ENCODE measurements at regions not wholly inside any gene's neighbourhood (a gene's known extent, or its start where the extent isn't known, plus 50 kb on each side); places are given as distances from the start of the nearest gene placed in this dataset.
A peak's percentile ranks its signal among the peaks of the same experiment; 100 is the strongest.

GRCh38 chr13:95386370-95386769 is 85.1 kb upstream of the ABCC4 start:
- H3K27ac ChIP-seq (ENCODE audit: insufficient read depth, low read length, poor library complexity, severe bottlenecking) = no peak overlapping the region
- H3K36me3 ChIP-seq (ENCODE audit: control insufficient read depth, insufficient read depth, low read length) = no peaks in the 10 kb centered on the region
- no peaks in the 10 kb centered on the region for H3K27me3 ChIP-seq (replicated peaks; ENCODE audit: control insufficient read depth, insufficient read depth, low read length, poor library complexity, severe bottlenecking)
- no peak for DNase-seq
- no peaks in the 10 kb centered on the region for H3K4me1 ChIP-seq (ENCODE audit: control insufficient read depth, insufficient read depth, low read length, poor library complexity, severe bottlenecking)
- no peaks in the 10 kb centered on the region for H3K9me3 ChIP-seq (ENCODE audit: control insufficient read depth, low read length)
- no peak overlapping the region for H3K4me3 ChIP-seq (ENCODE audit: insufficient read depth, low read depth, low read length, poor library complexity, severe bottlenecking)

GRCh38 chr13:95387733-95388207 is 86.5 kb upstream of the ABCC4 start:
- Histone ChIP-seq H3K27me3 (replicated peaks; ENCODE audit: control insufficient read depth, insufficient read depth, low read length, poor library complexity, severe bottlenecking) (no peaks in the 10 kb centered on the region), H3K36me3 (ENCODE audit: control insufficient read depth, insufficient read depth, low read length) (no peaks in the 10 kb centered on the region), H3K4me3 (ENCODE audit: insufficient read depth, low read depth, low read length, poor library complexity, severe bottlenecking) (no peak overlapping the region), H3K27ac (ENCODE audit: insufficient read depth, low read length, poor library complexity, severe bottlenecking) (no peak overlapping the region), H3K4me1 (ENCODE audit: control insufficient read depth, insufficient read depth, low read length, poor library complexity, severe bottlenecking) (no peaks in the 10 kb centered on the region), H3K9me3 (ENCODE audit: control insufficient read depth, low read length) (no peaks in the 10 kb centered on the region)
- DNase-seq = no peak

GRCh38 chr13:95388420-95389079 is 87.3 kb upstream of the ABCC4 start:
- Histone ChIP-seq H3K4me1 (ENCODE audit: control insufficient read depth, insufficient read depth, low read length, poor library complexity, severe bottlenecking) (no peaks in the 10 kb centered on the region), H3K27me3 (replicated peaks; ENCODE audit: control insufficient read depth, insufficient read depth, low read length, poor library complexity, severe bottlenecking) (no peaks in the 10 kb centered on the region), H3K27ac (ENCODE audit: insufficient read depth, low read length, poor library complexity, severe bottlenecking) (no peak overlapping the region), H3K9me3 (ENCODE audit: control insufficient read depth, low read length) (no peaks in the 10 kb centered on the region), H3K4me3 (ENCODE audit: insufficient read depth, low read depth, low read length, poor library complexity, severe bottlenecking) (no peak overlapping the region), H3K36me3 (ENCODE audit: control insufficient read depth, insufficient read depth, low read length) (no peaks in the 10 kb centered on the region)
- no peak for DNase-seq

GRCh38 chr13:95391362-95391761 is 90.1 kb upstream of the ABCC4 start:
- no peak overlapping the region for H3K27ac ChIP-seq (ENCODE audit: insufficient read depth, low read length, poor library complexity, severe bottlenecking)
- H3K4me1 ChIP-seq (ENCODE audit: control insufficient read depth, insufficient read depth, low read length, poor library complexity, severe bottlenecking) = no peaks in the 10 kb centered on the region
- H3K4me3 ChIP-seq (ENCODE audit: insufficient read depth, low read depth, low read length, poor library complexity, severe bottlenecking) = no peak overlapping the region
- DNase-seq = no peak
- H3K27me3 ChIP-seq (replicated peaks; ENCODE audit: control insufficient read depth, insufficient read depth, low read length, poor library complexity, severe bottlenecking) = no peaks in the 10 kb centered on the region
- H3K36me3 ChIP-seq (ENCODE audit: control insufficient read depth, insufficient read depth, low read length) = no peaks in the 10 kb centered on the region
- H3K9me3 ChIP-seq (ENCODE audit: control insufficient read depth, low read length) = no peaks in the 10 kb centered on the region

- Histone ChIP-seq H3K27ac (ENCODE audit: insufficient read depth, low read length, poor library complexity, severe bottlenecking) (no peak overlapping the region), H3K4me1 (ENCODE audit: control insufficient read depth, insufficient read depth, low read length, poor library complexity, severe bottlenecking) (no peaks in the 10 kb centered on the region), H3K27me3 (replicated peaks; ENCODE audit: control insufficient read depth, insufficient read depth, low read length, poor library complexity, severe bottlenecking) (no peaks in the 10 kb centered on the region), H3K36me3 (ENCODE audit: control insufficient read depth, insufficient read depth, low read length) (no peaks in the 10 kb centered on the region), H3K4me3 (ENCODE audit: insufficient read depth, low read depth, low read length, poor library complexity, severe bottlenecking) (no peak overlapping the region), H3K9me3 (ENCODE audit: control insufficient read depth, low read length) (no peaks in the 10 kb centered on the region)
- no peak for DNase-seq
Measured at GRCh38 chr13:95391785-95392184, 90.5 kb upstream of the ABCC4 start.

GRCh38 chr13:95392597-95392996 is 91.3 kb upstream of the ABCC4 start:
- Histone ChIP-seq H3K4me1 (ENCODE audit: control insufficient read depth, insufficient read depth, low read length, poor library complexity, severe bottlenecking) (no peaks in the 10 kb centered on the region), H3K27ac (ENCODE audit: insufficient read depth, low read length, poor library complexity, severe bottlenecking) (no peak overlapping the region), H3K36me3 (ENCODE audit: control insufficient read depth, insufficient read depth, low read length) (no peaks in the 10 kb centered on the region), H3K27me3 (replicated peaks; ENCODE audit: control insufficient read depth, insufficient read depth, low read length, poor library complexity, severe bottlenecking) (no peaks in the 10 kb centered on the region), H3K9me3 (ENCODE audit: control insufficient read depth, low read length) (no peaks in the 10 kb centered on the region), H3K4me3 (ENCODE audit: insufficient read depth, low read depth, low read length, poor library complexity, severe bottlenecking) (no peak overlapping the region)
- no peak for DNase-seq

GRCh38 chr13:95403349-95404140 is 102.3 kb upstream of the ABCC4 start:
- no peak overlapping the region for H3K27ac ChIP-seq (ENCODE audit: insufficient read depth, low read length, poor library complexity, severe bottlenecking)
- no peaks in the 10 kb centered on the region for H3K36me3 ChIP-seq (ENCODE audit: control insufficient read depth, insufficient read depth, low read length)
- no peaks in the 10 kb centered on the region for H3K27me3 ChIP-seq (replicated peaks; ENCODE audit: control insufficient read depth, insufficient read depth, low read length, poor library complexity, severe bottlenecking)
- peak overlapping the region; percentile 55 for H3K4me3 ChIP-seq (ENCODE audit: insufficient read depth, low read depth, low read length, poor library complexity, severe bottlenecking)
- DNase-seq = no peak
- H3K4me1 ChIP-seq (ENCODE audit: control insufficient read depth, insufficient read depth, low read length, poor library complexity, severe bottlenecking) = peaks cover 9% of the 10 kb centered on the region
- no peaks in the 10 kb centered on the region for H3K9me3 ChIP-seq (ENCODE audit: control insufficient read depth, low read length)

GRCh38 chr13:95404141-95404882 is 103.1 kb upstream of the ABCC4 start:
- Histone ChIP-seq H3K27me3 (replicated peaks; ENCODE audit: control insufficient read depth, insufficient read depth, low read length, poor library complexity, severe bottlenecking) (no peaks in the 10 kb centered on the region), H3K27ac (ENCODE audit: insufficient read depth, low read length, poor library complexity, severe bottlenecking) (no peak overlapping the region), H3K9me3 (ENCODE audit: control insufficient read depth, low read length) (no peaks in the 10 kb centered on the region), H3K36me3 (ENCODE audit: control insufficient read depth, insufficient read depth, low read length) (no peaks in the 10 kb centered on the region), H3K4me1 (ENCODE audit: control insufficient read depth, insufficient read depth, low read length, poor library complexity, severe bottlenecking) (peaks cover 9% of the 10 kb centered on the region), H3K4me3 (ENCODE audit: insufficient read depth, low read depth, low read length, poor library complexity, severe bottlenecking) (peak overlapping the region; percentile 55)
- peak; percentile 46 to 65 (median 46) for DNase-seq

- Histone ChIP-seq H3K9me3 (ENCODE audit: control insufficient read depth, low read length) (no peaks in the 10 kb centered on the region), H3K27me3 (replicated peaks; ENCODE audit: control insufficient read depth, insufficient read depth, low read length, poor library complexity, severe bottlenecking) (no peaks in the 10 kb centered on the region), H3K27ac (ENCODE audit: insufficient read depth, low read length, poor library complexity, severe bottlenecking) (no peak overlapping the region), H3K4me1 (ENCODE audit: control insufficient read depth, insufficient read depth, low read length, poor library complexity, severe bottlenecking) (peaks cover 9% of the 10 kb centered on the region), H3K36me3 (ENCODE audit: control insufficient read depth, insufficient read depth, low read length) (no peaks in the 10 kb centered on the region), H3K4me3 (ENCODE audit: insufficient read depth, low read depth, low read length, poor library complexity, severe bottlenecking) (no peak overlapping the region)
- no peak for DNase-seq
Measured at GRCh38 chr13:95406176-95406575, 104.9 kb upstream of the ABCC4 start.
